Pancreas (tissue), 10 donors: ENCODE measurements at regions not wholly inside any gene's neighbourhood (a gene's known extent, or its start where the extent isn't known, plus 50 kb on each side); places are given as distances from the start of the nearest gene placed in this dataset.
A peak's percentile ranks its signal among the peaks of the same experiment; 100 is the strongest.

Experiments used
- ATAC-seq, 4 donors: fragments of 200-7000 bp; cut with Tn5 transposase; one replicate each; pipeline versions ENCODE4 v1.8.0 to v1.9.1; 2020; ENCODE audit warnings: mild to moderate bottlenecking in 4 of 4, moderate library complexity in 4 of 4
- DNase-seq, 6 donors: peaks; one replicate each; pipeline ENCODE4 v3.0.0-alpha.2; 2020
- FAIRE-seq: peaks from 2 replicates; lab custom pipeline; 2012; peaks lifted over from hg19 to GRCh38; lab: Jason Lieb, UNC
- H3K27ac ChIP-seq, 4 donors: fragments of 200-600 bp; sonication (generic); 1 replicate in 3 of 4; 2 replicates in 1 of 4; pipeline versions ENCODE4 v1.5.0 to v1.8.0; 2020
- H3K27me3 ChIP-seq, 4 donors: fragments of 200-600 bp; one replicate each; pipeline ENCODE4 v1.8.0; 2021
- H3K36me3 ChIP-seq, 3 donors: fragments of 200-600 bp; sonication (generic) in 1 of 3; one replicate each; pipeline versions ENCODE4 v1.5.0 to v1.8.0; 2020 to 2021
- H3K4me1 ChIP-seq, 3 donors: fragments of 200-600 bp; one replicate each; pipeline ENCODE4 v1.8.0; 2021
- H3K4me3 ChIP-seq, 4 donors: fragments of 200-600 bp; sonication (generic) in 2 of 4; one replicate each; pipeline versions ENCODE4 v1.5.0 to v1.8.0; 2020 to 2021
- H3K9me3 ChIP-seq, 4 donors: fragments of 200-600 bp; one replicate each; pipeline ENCODE4 v1.8.0; 2021
- CTCF ChIP-seq, 4 donors: fragments of 200-600 bp; sonication (generic) in 3 of 4; IDR thresholded peaks; one replicate each; pipeline versions ENCODE4 v1.5.0 to v1.8.0; 2021; ENCODE audit warnings: antibody characterized with exemption in 4 of 4
- WGBS, 2 donors: extraction: QIAGEN DNeasy Blood & Tissue Kit; methylation state at CpG; one replicate each; pipeline ENCODE4 v1.1.7; 2013; 5-methylcytosine and 5-hydroxymethylcytosine counted together
- intact Hi-C, 3 donors: fragments of 100-400 bp; cut with DNase I; formaldehyde crosslinking; loops; one replicate each; pipeline versions ENCODE4 v1.11.1 to v1.14.2; 2022
- donor health status: healthy with polysubstance abuse.
- donor health status: DM: no; HTN: no; CAD: no; lungs with moderate emphysema.
- donor health status: DM: no; HTN: no; CAD: no.
- donor health status: control.
- donor health status: control.
- donor health status: Bipolar disorder and iron deficiency.
- donor health status: DM: yes; HTN: yes; CAD: no.
- donor health status: DM: no; HTN: no; CAD: no.
- donor health status: DM: no; HTN: no; CAD: no.
- donor health status: DM: yes; HTN: yes; CAD: no.

GRCh38 chr12:94834036-94834625, 169.4 kb downstream of the NDUFA12 start:
- no peak for FAIRE-seq
- no peak for DNase-seq

GRCh38 chr12:94832780-94833681, 170.5 kb downstream of the NDUFA12 start:
- H3K4me3 ChIP-seq: no peak overlapping the region
- no peaks in the 10 kb centered on the region for H3K9me3 ChIP-seq
- no peaks in the 10 kb centered on the region for H3K4me1 ChIP-seq
- H3K27me3 ChIP-seq: no peaks in the 10 kb centered on the region
- TF ChIP-seq CTCF (IDR thresholded peaks at IDR 0.05): no peak
- no peaks in the 10 kb centered on the region for H3K36me3 ChIP-seq
- H3K27ac ChIP-seq: no peak overlapping the region
- ATAC-seq: peak in 3 of 4 donors; percentile 42 to 57 (median 54)
- DNase-seq: no peak
- WGBS, 2 donors: 73 to 79% methylated on average over 15 of the region's 15 CpGs
- intact Hi-C loops: no loop called here
- no peak for FAIRE-seq

More at GRCh38 chr12:94834036-94834625, 169.4 kb downstream of the NDUFA12 start:
- no peak for ATAC-seq
- no peaks in the 10 kb centered on the region for H3K36me3 ChIP-seq
- intact Hi-C loops: no loop called here
- H3K9me3 ChIP-seq: no peaks in the 10 kb centered on the region
- H3K27ac ChIP-seq: no peak overlapping the region
- WGBS, 2 donors: 86 to 92% methylated on average over 14 of the region's 14 CpGs
- H3K4me1 ChIP-seq: no peaks in the 10 kb centered on the region
- TF ChIP-seq CTCF (IDR thresholded peaks at IDR 0.05): no peak
- no peaks in the 10 kb centered on the region for H3K27me3 ChIP-seq
- no peak overlapping the region for H3K4me3 ChIP-seq

GRCh38 chr12:94832105-94832504, 171.4 kb downstream of the NDUFA12 start:
- Histone ChIP-seq H3K4me3 (no peak overlapping the region), H3K27me3 (no peaks in the 10 kb centered on the region), H3K4me1 (no peaks in the 10 kb centered on the region), H3K9me3 (no peaks in the 10 kb centered on the region), H3K36me3 (no peaks in the 10 kb centered on the region), H3K27ac (no peak overlapping the region)
- no peak for ATAC-seq
- TF ChIP-seq CTCF (IDR thresholded peaks at IDR 0.05): no peak
- WGBS, 2 donors: 72 to 79% methylated on average over 3 of the region's 3 CpGs
- no peak for FAIRE-seq
- intact Hi-C loops: no loop called here
- no peak for DNase-seq

GRCh38 chr12:94831081-94831751, 172.3 kb downstream of the NDUFA12 start:
- no peak overlapping the region for H3K27ac ChIP-seq
- WGBS, 2 donors: 56 to 64% methylated on average over 9 of the region's 9 CpGs
- H3K36me3 ChIP-seq: no peaks in the 10 kb centered on the region
- DNase-seq (no peak), FAIRE-seq (no peak), ATAC-seq (peak in 1 of 4 donors; percentile 56)
- H3K4me1 ChIP-seq: no peaks in the 10 kb centered on the region
- no peaks in the 10 kb centered on the region for H3K27me3 ChIP-seq
- no peak overlapping the region for H3K4me3 ChIP-seq
- intact Hi-C loops: no loop called here
- H3K9me3 ChIP-seq: no peaks in the 10 kb centered on the region
- TF ChIP-seq CTCF (IDR thresholded peaks at IDR 0.05): no peak
